ENCODE measurements at regions not wholly inside any gene's neighbourhood (a gene's known extent, or its start where the extent isn't known, plus 50 kb on each side); places are given as distances from the start of the nearest gene placed in this dataset.

DNA sequence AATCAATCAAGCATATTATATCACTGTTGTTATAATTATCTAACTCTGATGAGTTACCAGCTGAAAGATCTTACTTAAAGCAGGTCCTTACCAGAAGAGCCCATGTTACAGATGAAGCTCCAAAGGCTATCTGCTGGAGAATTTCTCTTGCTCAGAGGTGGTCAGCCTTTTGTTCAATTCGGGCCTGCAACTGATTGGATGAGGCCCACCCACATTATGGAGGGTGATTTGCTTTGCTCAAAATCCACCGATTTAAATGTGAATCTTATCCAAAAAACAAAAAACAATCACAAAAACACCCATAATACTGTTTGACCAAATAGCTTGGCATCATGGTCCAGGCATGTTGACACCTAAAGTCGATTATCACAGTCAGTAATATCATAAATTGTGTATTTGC, 348.6 kb upstream of the ANO3 start:
- Histone ChIP-seq H3K27ac (no peak overlapping the region), H3K36me3 (no peaks in the 10 kb centered on the region), H3K4me1 (no peaks in the 10 kb centered on the region), H3K27me3 (no peaks in the 10 kb centered on the region), H3K9me3 (no peaks in the 10 kb centered on the region), H3K4me3 (no peak overlapping the region)
- intact Hi-C loops (cut with DNase I), result loop anchor here in 1 of 2 donors (10.0 kb wide), 1 partner anchor 242 kb away; no protein-coding TSS in a partner anchor
- 71% methylated on average over 2 of the region's 3 CpGs for WGBS (ENCODE audit: insufficient coverage, low coverage, low lambda C conversion rate, missing lambda C conversion rate)
- ATAC-seq (no peak), DNase-seq (no peak)
- no peak for TF ChIP-seq POLR2A (IDR thresholded peaks at IDR 0.05)
- TF ChIP-seq, protein P1, sequence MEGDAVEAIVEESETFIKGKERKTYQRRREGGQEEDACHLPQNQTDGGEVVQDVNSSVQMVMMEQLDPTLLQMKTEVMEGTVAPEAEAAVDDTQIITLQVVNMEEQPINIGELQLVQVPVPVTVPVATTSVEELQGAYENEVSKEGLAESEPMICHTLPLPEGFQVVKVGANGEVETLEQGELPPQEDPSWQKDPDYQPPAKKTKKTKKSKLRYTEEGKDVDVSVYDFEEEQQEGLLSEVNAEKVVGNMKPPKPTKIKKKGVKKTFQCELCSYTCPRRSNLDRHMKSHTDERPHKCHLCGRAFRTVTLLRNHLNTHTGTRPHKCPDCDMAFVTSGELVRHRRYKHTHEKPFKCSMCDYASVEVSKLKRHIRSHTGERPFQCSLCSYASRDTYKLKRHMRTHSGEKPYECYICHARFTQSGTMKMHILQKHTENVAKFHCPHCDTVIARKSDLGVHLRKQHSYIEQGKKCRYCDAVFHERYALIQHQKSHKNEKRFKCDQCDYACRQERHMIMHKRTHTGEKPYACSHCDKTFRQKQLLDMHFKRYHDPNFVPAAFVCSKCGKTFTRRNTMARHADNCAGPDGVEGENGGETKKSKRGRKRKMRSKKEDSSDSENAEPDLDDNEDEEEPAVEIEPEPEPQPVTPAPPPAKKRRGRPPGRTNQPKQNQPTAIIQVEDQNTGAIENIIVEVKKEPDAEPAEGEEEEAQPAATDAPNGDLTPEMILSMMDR (IDR thresholded peaks at IDR 0.05), result no peak

DNA sequence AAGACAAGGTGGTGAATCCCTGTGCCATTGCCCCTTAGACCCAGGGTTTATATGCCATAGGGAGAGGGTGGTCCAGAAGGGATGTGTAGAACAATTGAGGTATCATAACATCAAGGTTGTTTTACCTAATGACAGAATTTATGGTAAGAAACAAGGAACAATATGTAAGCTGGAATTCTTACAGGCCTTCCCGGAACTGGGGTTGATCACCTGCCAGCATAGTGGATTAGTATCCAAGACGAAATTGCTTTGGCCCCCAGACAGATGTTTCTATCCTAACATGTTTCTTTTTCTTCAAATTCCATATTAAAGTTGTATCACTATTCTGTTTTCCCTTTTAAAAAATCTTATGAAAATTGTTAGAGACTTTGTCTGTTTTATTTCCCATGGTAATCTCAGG, 343.8 kb upstream of the ANO3 start:
- Histone ChIP-seq H3K27me3 (no peaks in the 10 kb centered on the region), H3K4me1 (no peaks in the 10 kb centered on the region), H3K27ac (no peak overlapping the region), H3K9me3 (no peaks in the 10 kb centered on the region), H3K36me3 (no peaks in the 10 kb centered on the region), H3K4me3 (no peak overlapping the region)
- ATAC-seq (no peak), DNase-seq (no peak)
- TF ChIP-seq, protein P1 (IDR thresholded peaks at IDR 0.05), result no peak
- TF ChIP-seq POLR2A (IDR thresholded peaks at IDR 0.05), result no peak
- WGBS (ENCODE audit: insufficient coverage, low coverage, low lambda C conversion rate, missing lambda C conversion rate), result 18% methylated on average over 2 of the region's 2 CpGs
- intact Hi-C loops (cut with DNase I), result loop anchor here in 1 of 2 donors (10.0 kb wide), 1 partner anchor 237 kb away; no protein-coding TSS in a partner anchor

DNA sequence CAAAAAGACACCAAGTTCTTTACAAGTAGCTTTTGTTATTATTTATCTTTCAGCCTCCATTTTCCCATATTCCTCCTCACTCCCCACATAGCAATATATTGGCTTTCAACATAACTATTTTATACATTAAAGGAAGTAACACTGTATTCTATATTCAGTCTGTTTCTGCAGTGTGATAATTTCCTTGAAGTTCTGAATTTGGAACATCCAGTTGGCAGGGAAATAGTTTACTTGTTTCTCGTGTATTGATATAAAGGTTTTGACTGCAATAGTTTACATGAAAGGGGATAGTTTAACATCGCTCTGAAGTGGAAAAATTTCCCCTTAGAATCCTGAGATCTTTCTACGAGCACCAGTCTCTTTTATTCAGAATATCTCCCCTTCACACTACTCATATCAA, 341.5 kb upstream of the ANO3 start:
- ATAC-seq, result no peak
- Histone ChIP-seq H3K4me3 (no peak overlapping the region), H3K27me3 (no peaks in the 10 kb centered on the region), H3K4me1 (no peaks in the 10 kb centered on the region), H3K27ac (no peak overlapping the region), H3K9me3 (no peaks in the 10 kb centered on the region), H3K36me3 (no peaks in the 10 kb centered on the region)
- 42% methylated on average over 3 of the region's 3 CpGs for WGBS (ENCODE audit: insufficient coverage, low coverage, low lambda C conversion rate, missing lambda C conversion rate)
- intact Hi-C loops (cut with DNase I), result no loop called here
- TF ChIP-seq, protein P1 (IDR thresholded peaks at IDR 0.05), result no peak
- TF ChIP-seq POLR2A (IDR thresholded peaks at IDR 0.05), result no peak
- no peak for DNase-seq

DNA sequence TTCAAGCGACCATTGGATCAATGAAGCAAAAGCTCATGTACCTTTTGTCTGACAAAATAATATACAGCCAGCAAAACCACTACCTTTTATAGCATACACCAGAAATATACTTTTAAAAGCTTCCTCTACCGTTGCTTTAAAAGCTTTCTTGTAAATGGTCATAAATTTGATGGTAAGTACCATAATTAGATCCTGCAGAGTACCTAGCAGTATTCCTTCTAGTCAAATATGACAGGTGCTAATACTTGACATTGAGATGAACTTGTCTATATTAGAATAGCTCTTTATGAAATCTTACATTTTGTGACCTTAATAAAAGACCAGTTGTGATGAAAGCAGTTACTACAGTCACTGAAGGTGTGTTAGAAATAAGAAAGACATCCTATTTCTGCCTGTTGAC, 340.5 kb upstream of the ANO3 start:
- intact Hi-C loops (cut with DNase I), result no loop called here
- TF ChIP-seq POLR2A (IDR thresholded peaks at IDR 0.05), result no peak
- TF ChIP-seq, protein P1 (IDR thresholded peaks at IDR 0.05), result no peak
- no peaks in the 10 kb centered on the region for H3K36me3 ChIP-seq
- no peak for ATAC-seq
- 63% methylated on average over 2 of the region's 2 CpGs for WGBS (ENCODE audit: insufficient coverage, low coverage, low lambda C conversion rate, missing lambda C conversion rate)
- H3K4me3 ChIP-seq, result no peak overlapping the region
- no peak overlapping the region for H3K27ac ChIP-seq
- no peaks in the 10 kb centered on the region for H3K9me3 ChIP-seq
- H3K27me3 ChIP-seq, result no peaks in the 10 kb centered on the region
- no peak for DNase-seq
- no peaks in the 10 kb centered on the region for H3K4me1 ChIP-seq

DNA sequence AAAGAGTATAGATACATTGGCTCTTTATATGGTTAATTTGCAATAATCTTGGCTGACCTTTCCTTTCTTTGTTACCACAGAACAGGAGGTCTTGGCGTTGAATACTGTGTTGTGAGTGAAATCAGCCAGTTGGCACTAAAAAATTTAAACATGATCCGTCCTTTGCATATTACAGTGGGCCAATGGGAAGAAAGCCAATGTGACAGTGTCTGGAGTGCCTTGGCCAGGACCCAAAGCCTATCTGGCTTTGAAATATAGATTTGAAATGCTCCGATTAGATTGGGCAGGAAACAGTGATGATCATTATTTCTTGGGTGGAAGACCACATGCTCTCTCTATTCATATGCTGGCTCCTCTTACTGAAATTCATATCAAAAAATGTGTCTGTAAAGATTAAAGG, 339.6 kb upstream of the ANO3 start:
- H3K4me3 ChIP-seq, result no peak overlapping the region
- H3K4me1 ChIP-seq, result no peaks in the 10 kb centered on the region
- H3K27ac ChIP-seq, result no peak overlapping the region
- H3K27me3 ChIP-seq, result no peaks in the 10 kb centered on the region
- intact Hi-C loops (cut with DNase I), result no loop called here
- WGBS (ENCODE audit: insufficient coverage, low coverage, low lambda C conversion rate, missing lambda C conversion rate), result 38% methylated on average over 3 of the region's 3 CpGs
- ATAC-seq, result no peak
- TF ChIP-seq, protein P1 (IDR thresholded peaks at IDR 0.05), result no peak
- no peak for TF ChIP-seq POLR2A (IDR thresholded peaks at IDR 0.05)
- no peaks in the 10 kb centered on the region for H3K9me3 ChIP-seq
- H3K36me3 ChIP-seq, result no peaks in the 10 kb centered on the region
- DNase-seq, result no peak
